Esophagus muscularis mucosa (tissue), 4 donors: ENCODE measurements at regions not wholly inside any gene's neighbourhood (a gene's known extent, or its start where the extent isn't known, plus 50 kb on each side); places are given as distances from the start of the nearest gene placed in this dataset.
"Not testable (repeated sequence)": the region's sequence is repeated elsewhere in the genome, so short reads cannot be mapped to it uniquely, and the experiment has no call there.

Source experiments
- DNase-seq: peaks from one replicate; pipeline ENCODE4 v3.0.0-alpha.2; 2017; ENCODE audit errors: extremely low spot score
- H3K27ac ChIP-seq, 4 donors: fragments of 200-600 bp; sonication (generic); replicated peaks in 1 of 4; 1 replicate in 3 of 4; 2 replicates in 1 of 4; pipeline ENCODE4 v1.5.1; 2016 to 2019; ENCODE audit warnings: mild to moderate bottlenecking in 1 of 4
- H3K27me3 ChIP-seq, 4 donors: fragments of 200-600 bp; sonication (generic); one replicate each; pipeline versions ENCODE4 v1.5.1 to v1.6.0; 2016 to 2019
- H3K36me3 ChIP-seq, 4 donors: fragments of 200-600 bp; sonication (generic); one replicate each; pipeline ENCODE4 v1.5.1; 2016 to 2019
- H3K4me1 ChIP-seq, 4 donors: fragments of 200-600 bp; sonication (generic); one replicate each; pipeline ENCODE4 v1.5.1; 2016 to 2019
- H3K4me3 ChIP-seq, 4 donors: fragments of 200-600 bp; sonication (generic); 1 replicate in 2 of 4; 2 replicates in 2 of 4; pipeline ENCODE4 v1.5.1; 2016 to 2019; ENCODE audit warnings: mild to moderate bottlenecking in 4 of 4, moderate library complexity in 1 of 4
- H3K9me3 ChIP-seq, 4 donors: fragments of 200-600 bp; sonication (generic); 1 replicate in 3 of 4; 2 replicates in 1 of 4; pipeline ENCODE4 v1.5.1; 2016 to 2019
- EP300 ChIP-seq: sonication (generic); formaldehyde crosslinking; IDR thresholded peaks from one replicate; pipeline ENCODE4 v1.6.1; 2017; ENCODE audit warnings: antibody characterized with exemption
- POLR2A ChIP-seq: fragments of 450-650 bp; IDR thresholded peaks from one replicate; pipeline ENCODE4 v1.6.1; 2017; ENCODE audit warnings: antibody characterized with exemption, moderate library complexity, mild to moderate bottlenecking, low read depth
- POLR2AphosphoS5 ChIP-seq, 2 donors: sonication (generic); formaldehyde crosslinking; IDR thresholded peaks; one replicate each; pipeline ENCODE4 v1.6.1; 2017; ENCODE audit warnings: antibody characterized with exemption in 2 of 2
- WGBS: methylation state at CpG from one replicate; pipeline ENCODE4 v1.1.5; 2018; 5-methylcytosine and 5-hydroxymethylcytosine counted together
- intact Hi-C: fragments of 100-400 bp; cut with DNase I; formaldehyde crosslinking; loops from one replicate; pipeline ENCODE4 v1.15.1; 2023
- TF ChIP-seq, protein P1 (sequence below), 3 experiments: fragments of 200-600 bp in 2 of 3; fragments of 450-650 bp in 1 of 3; sonication (generic) in 2 of 3; IDR thresholded peaks; one replicate each; pipeline ENCODE4 v1.5.1; 2017 to 2019; ENCODE audit warnings: antibody characterized with exemption in 3 of 3, mild to moderate bottlenecking in 2 of 3, moderate library complexity in 1 of 3

DNA sequence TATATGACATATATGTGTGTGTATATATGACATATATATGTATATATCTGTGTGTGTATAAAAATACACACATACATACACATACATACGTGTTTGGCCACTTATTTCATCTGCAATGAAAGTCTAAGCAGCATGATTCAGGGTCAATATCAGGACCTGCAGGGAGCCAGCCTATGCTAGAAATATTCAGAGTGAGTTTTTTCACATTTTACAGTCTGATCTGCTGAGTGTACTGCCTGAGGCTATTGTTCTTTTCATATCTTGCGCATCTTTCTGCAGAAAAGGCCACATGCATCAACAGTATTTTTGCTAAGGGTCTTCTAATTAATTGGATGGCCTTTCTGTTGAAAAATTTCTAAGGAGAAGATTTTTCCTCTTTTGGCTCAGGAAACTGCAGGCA lies 80.0 kb upstream of the TSPY4 start:
- no peak for DNase-seq
- WGBS: no CpG with 5 or more reads among the region's 2 CpGs
- no peak overlapping the region for H3K4me3 ChIP-seq
- no peaks in the 10 kb centered on the region for H3K9me3 ChIP-seq
- no peak overlapping the region for H3K27ac ChIP-seq
- peaks cover 0 to 4% (median 0%) of the 10 kb centered on the region in 4 donors for H3K4me1 ChIP-seq
- intact Hi-C loops: no loop called here
- no peaks in the 10 kb centered on the region for H3K36me3 ChIP-seq
- no peaks in the 10 kb centered on the region for H3K27me3 ChIP-seq
- TF ChIP-seq POLR2AphosphoS5 (IDR thresholded peaks at IDR 0.05): no peak
- TF ChIP-seq, protein P1, sequence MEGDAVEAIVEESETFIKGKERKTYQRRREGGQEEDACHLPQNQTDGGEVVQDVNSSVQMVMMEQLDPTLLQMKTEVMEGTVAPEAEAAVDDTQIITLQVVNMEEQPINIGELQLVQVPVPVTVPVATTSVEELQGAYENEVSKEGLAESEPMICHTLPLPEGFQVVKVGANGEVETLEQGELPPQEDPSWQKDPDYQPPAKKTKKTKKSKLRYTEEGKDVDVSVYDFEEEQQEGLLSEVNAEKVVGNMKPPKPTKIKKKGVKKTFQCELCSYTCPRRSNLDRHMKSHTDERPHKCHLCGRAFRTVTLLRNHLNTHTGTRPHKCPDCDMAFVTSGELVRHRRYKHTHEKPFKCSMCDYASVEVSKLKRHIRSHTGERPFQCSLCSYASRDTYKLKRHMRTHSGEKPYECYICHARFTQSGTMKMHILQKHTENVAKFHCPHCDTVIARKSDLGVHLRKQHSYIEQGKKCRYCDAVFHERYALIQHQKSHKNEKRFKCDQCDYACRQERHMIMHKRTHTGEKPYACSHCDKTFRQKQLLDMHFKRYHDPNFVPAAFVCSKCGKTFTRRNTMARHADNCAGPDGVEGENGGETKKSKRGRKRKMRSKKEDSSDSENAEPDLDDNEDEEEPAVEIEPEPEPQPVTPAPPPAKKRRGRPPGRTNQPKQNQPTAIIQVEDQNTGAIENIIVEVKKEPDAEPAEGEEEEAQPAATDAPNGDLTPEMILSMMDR (IDR thresholded peaks at IDR 0.05): no peak
- TF ChIP-seq EP300: no peak
- TF ChIP-seq POLR2A: no peak

DNA sequence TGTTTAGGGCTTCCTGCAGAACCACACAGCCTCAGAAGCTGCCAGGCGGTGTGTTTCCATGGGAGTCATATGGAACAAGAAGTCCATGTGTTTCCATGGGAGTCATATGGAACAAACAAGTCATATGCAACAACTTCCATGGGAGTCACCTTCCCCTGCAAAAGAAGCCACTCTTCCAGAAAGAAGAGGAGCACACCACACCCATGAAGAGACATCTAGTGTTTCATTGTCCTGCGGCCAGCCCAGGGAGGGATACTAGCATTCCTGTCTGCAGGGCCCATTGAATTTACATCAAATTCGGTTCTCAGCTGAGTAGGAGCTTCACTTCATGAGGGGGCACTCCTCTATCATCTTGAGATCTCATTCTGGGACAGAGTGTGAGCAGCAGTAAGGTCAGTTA lies 79.5 kb upstream of the TSPY4 start:
- no peaks in the 10 kb centered on the region for H3K9me3 ChIP-seq
- H3K27me3 ChIP-seq: no peaks in the 10 kb centered on the region
- H3K27ac ChIP-seq: no peak overlapping the region
- no peak for DNase-seq
- no CpG with 5 or more reads among the region's 3 CpGs for WGBS
- no peaks in the 10 kb centered on the region for H3K36me3 ChIP-seq
- H3K4me3 ChIP-seq: no peak overlapping the region
- H3K4me1 ChIP-seq: peaks cover 0 to 4% (median 0%) of the 10 kb centered on the region in 4 donors
- intact Hi-C loops: no loop called here
- no peak for TF ChIP-seq EP300
- TF ChIP-seq POLR2A: no peak
- TF ChIP-seq, protein P1 (IDR thresholded peaks at IDR 0.05): no peak
- no peak for TF ChIP-seq POLR2AphosphoS5 (IDR thresholded peaks at IDR 0.05)

DNA sequence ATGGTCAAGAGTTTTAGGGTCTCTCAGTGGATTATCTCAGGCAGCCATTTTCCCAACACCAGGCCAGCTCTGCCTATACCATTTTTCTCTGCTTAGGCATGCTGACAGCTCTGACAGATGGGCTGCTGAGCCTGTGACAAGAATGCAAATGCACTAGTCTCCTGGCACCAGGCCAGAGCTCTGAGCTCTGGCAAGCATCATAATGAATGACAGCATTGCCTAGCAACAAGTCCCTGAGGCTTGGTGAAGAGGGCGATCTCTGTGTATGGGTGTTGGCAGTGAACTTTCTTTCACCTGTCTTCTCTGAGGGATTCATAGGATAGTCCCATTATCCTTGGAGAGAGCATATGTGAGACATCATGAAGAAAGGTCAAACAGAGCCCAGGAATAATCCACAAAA lies 77.9 kb upstream of the TSPY4 start:
- Histone ChIP-seq H3K4me1 (peaks cover 0 to 4% (median 0%) of the 10 kb centered on the region in 4 donors), H3K36me3 (no peaks in the 10 kb centered on the region), H3K4me3 (no peak overlapping the region), H3K27ac (no peak overlapping the region), H3K9me3 (no peaks in the 10 kb centered on the region), H3K27me3 (no peaks in the 10 kb centered on the region)
- TF ChIP-seq POLR2A: no peak
- no peak for TF ChIP-seq POLR2AphosphoS5 (IDR thresholded peaks at IDR 0.05)
- TF ChIP-seq, protein P1 (IDR thresholded peaks at IDR 0.05): no peak
- TF ChIP-seq EP300: no peak
- no CpG with 5 or more reads among the region's 1 CpG for WGBS
- intact Hi-C loops: no loop called here
- no peak for DNase-seq

DNA sequence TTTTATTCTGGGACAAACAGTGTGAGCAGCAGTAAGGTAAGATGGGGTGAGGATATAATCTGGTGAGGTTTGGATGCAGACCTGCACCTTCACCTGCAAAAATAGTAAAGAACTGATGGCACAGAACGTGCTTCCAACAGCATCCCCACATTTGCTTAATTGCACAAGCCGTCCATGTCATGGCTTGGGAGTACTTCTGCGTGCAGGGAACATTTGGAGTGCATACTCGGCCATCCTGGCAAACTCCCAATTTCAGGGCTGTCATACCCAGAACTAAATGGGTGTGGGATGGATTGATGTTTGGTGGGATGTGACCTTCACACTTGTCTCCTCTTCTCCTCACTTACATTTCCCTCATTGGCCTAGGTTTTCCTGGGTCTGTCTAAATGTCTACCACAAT lies 76.8 kb upstream of the TSPY4 start:
- TF ChIP-seq EP300 (no peak), POLR2A (no peak), POLR2AphosphoS5 (IDR thresholded peaks at IDR 0.05) (no peak)
- TF ChIP-seq, protein P1 (IDR thresholded peaks at IDR 0.05): no peak
- H3K36me3 ChIP-seq: no peaks in the 10 kb centered on the region
- no peaks in the 10 kb centered on the region for H3K27me3 ChIP-seq
- no peak overlapping the region for H3K27ac ChIP-seq
- H3K9me3 ChIP-seq: no peaks in the 10 kb centered on the region
- intact Hi-C loops: no loop called here
- H3K4me3 ChIP-seq: no peak overlapping the region
- DNase-seq: no peak
- no CpG with 5 or more reads among the region's 4 CpGs for WGBS
- peaks cover 0 to 4% (median 0%) of the 10 kb centered on the region in 4 donors for H3K4me1 ChIP-seq

DNA sequence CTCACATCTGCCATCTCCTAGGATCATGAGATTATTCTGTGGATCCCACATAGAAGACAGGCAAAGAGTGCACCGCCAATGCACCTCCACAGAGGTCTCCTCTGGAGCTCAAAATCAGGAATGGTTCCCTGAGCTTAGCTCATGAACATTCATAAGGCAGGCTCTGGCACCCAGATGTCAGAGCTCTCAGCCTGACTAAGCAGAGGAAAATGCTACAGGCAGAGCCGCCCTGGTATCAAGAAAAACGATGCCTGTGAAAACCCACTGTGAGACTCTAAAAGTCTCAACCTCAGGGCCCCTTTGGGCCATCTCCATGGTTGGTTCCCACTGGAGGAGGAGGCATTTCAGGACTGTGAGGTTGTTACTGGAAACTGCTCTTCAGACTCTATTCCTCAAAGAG lies 71.7 kb upstream of the TSPY4 start:
- intact Hi-C loops: no loop called here
- TF ChIP-seq EP300 (no peak), POLR2A (no peak), POLR2AphosphoS5 (IDR thresholded peaks at IDR 0.05) (no peak)
- TF ChIP-seq, protein P1 (IDR thresholded peaks at IDR 0.05): no peak
- H3K4me3 ChIP-seq: no peak overlapping the region

DNA sequence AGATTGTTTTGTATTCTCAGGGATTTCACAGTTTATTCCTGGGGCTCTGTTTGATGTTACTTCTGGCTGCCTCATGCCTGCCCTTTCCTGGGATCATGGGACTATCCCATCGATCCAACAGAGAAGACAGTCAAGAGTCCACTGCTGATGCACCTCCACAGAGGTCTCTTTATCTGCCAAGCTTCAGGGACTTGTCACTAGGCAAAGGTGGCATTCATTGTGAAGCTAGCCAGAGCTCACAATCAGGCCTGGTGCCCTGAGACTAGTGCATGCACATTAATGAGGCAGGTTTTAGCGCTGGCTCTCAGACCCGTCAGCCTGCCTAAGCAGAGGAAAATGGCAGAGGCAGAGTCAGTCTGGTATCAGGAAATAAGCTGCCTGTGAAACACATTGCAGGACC lies 66.9 kb upstream of the TSPY4 start:
- H3K9me3 ChIP-seq, H3K27me3 ChIP-seq, H3K36me3 ChIP-seq, intact Hi-C loops, H3K27ac ChIP-seq, DNase-seq, H3K4me3 ChIP-seq, H3K4me1 ChIP-seq: not testable (repeated sequence)
- WGBS: no CpG with 5 or more reads among the region's 3 CpGs

More for the DNA sequence above, 71.7 kb upstream of the TSPY4 start:
- Histone ChIP-seq H3K27ac (no peak overlapping the region), H3K4me1 (no peaks in the 10 kb centered on the region), H3K9me3 (no peaks in the 10 kb centered on the region), H3K36me3 (no peaks in the 10 kb centered on the region), H3K27me3 (no peaks in the 10 kb centered on the region)
- no peak for DNase-seq
- WGBS: no CpG with 5 or more reads among the region's 3 CpGs

DNA sequence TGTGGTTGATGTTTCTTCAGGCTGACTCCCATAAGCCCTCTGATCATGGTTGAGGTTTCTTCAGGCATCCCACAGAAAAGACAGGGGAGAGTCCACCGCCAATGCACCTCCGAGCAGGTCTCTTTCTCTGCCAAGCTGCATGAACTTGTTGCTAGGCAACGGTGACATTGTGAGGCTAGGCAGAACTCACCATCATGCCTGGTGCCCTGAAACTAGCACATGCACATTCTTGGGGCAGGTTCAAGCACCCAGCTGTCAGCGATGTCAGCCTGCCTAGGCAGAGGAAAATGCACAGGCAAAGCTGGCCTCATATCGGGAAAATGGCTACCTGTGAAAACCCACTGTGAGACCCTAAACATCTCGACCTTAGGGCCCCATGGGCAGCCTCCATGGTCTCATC lies 64.4 kb upstream of the TSPY4 start:
- H3K36me3 ChIP-seq, H3K4me3 ChIP-seq, H3K9me3 ChIP-seq, H3K27ac ChIP-seq, H3K4me1 ChIP-seq, DNase-seq, intact Hi-C loops, H3K27me3 ChIP-seq: not testable (repeated sequence)
- no CpG with 5 or more reads among the region's 6 CpGs for WGBS
